ENCODE measurements at regions not wholly inside any gene's neighbourhood (a gene's known extent, or its start where the extent isn't known, plus 50 kb on each side); places are given as distances from the start of the nearest gene placed in this dataset.

DNA sequence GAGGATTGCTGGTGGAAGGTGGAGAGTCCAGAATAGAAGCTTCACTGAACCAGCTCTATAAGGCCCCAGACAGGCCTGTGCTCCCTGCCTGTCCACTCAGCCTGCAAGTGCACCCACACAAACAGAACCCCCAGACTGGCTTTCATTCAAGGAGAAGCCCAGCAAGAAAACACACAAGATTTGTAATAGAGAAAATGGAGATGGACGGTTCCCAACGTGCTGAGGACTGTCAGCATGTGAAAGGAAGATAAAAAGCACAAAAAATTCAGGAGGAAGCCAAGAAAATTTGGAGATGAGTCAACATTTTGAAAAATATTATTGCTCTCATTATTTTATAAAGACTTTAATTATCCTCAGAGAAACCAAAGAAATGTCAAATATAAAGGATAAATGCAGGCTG lies 218.2 kb upstream of the SLC10A2 start:
- no peak for DNase-seq (ENCODE audit: low read depth in 1 of 2, low spot score in 1 of 2)

DNA sequence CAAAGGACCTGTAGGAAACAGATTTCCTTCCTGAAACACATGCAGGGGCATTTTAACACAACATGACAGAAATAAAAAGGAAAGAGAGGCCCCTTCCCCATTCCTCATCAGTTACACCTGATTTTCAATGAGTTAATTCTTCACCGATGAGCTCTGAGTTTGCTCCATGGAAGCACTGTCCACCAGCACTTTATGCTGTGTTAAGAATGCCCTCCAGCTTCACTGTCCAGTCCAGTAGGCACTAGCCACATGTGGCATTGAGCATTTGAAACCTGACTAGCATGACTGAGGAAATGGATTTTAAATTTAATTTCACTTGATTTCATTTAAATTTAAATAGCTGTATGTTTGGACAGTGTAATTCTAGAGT lies 217.2 kb upstream of the SLC10A2 start:
- DNase-seq (ENCODE audit: low read depth in 1 of 2, low spot score in 1 of 2), result no peak

DNA sequence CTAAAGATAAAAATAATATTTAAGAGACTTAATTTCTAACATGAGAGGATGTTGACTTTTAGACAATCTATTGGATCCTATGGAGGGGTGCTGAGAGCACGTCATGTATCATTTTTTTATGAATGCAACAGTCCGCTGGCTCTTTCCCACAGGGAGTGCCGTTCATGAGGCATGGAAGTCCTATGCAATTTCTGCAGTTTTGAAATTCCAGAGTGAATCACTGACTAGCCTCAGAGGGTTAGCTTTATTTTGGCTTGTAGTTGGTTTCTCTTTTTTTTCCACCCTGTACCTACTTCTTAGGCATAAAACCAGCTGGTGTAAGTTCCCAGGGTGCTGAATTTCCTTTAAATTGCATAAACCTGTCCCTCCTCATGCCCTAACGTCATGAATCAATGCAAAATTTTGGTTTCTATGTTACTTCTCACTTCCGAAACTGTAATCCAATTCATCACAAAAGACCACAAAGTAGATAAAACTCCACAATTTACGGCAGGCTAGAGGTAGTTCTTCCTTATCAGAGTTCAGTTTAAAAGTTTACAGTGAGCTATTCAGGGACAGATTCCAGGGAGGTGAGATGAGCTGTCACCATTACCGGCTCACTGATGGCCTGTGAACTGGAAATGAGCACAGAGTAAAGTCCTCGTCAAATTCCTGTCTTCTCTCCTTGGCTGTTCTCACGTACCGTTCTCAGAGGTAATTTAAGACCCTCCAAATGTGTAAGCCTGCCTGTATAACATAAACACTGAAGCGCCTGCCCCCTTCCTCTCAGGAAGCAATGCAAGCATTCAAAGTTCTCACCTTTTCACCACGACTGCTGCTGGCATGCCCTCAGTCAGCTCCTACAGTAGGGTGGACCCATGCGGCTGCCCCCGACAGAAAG lies 216.6 kb upstream of the SLC10A2 start:
- DNase-seq (ENCODE audit: low read depth in 1 of 2, low spot score in 1 of 2), result no peak

DNA sequence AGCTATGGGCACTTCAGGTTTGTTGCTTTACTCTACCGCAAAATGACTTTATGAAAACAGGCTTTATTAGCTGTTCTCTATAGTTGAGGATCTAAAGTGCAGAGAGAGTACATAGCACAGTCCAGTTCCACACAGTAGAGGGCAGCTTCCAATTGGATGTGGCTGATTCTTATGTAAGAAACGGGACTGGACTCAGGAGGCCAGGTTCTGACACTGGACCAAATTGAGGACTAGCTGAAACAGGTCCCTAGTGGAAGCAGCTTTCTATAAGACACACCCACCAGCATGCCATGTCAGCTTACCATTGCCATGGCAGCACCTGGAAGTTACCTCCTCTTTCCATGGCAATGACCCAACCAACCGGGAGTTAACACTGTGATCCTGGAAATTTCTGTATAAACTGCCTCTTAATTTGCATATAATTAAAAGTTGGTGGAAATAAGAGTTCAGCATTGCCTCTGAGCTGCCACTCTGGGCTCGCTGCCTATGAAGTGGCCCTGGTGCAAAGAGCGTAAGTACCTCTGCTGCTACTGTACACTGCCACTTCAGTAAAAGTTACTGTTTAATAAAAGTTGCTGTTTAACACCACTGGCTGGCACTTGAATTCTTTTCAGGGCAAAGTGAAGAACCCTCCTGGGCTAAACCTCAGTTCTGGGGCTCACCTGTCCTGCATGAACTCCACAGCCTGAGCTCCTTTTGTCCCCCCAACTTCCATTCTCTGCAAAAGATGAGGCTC lies 211.9 kb upstream of the SLC10A2 start:
- DNase-seq (ENCODE audit: low read depth in 1 of 2, low spot score in 1 of 2), result no peak

GRCh38 chr13:103276775-103277498 lies 210.7 kb upstream of the SLC10A2 start:
- DNase-seq (ENCODE audit: low read depth in 1 of 2, low spot score in 1 of 2), result no peak

DNA sequence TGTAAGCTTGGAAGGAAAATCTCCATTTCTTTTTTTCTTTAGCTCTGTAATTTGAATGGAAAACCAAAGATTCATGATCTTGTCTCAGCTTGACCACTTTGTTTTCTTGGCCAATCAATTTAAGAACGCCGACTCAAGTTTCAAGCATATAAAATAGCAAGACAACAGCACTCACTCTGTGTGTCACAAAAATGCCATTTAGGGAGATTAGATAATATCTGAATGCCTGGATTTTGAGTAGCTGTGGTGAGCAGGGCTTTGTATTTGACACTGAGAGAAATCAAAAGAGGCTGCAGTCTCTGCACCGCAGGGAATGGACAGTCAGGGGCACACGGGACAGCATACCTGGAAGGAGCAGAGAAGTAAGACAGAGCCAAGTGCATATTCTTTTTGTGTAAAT lies 209.5 kb upstream of the SLC10A2 start:
- DNase-seq (ENCODE audit: low read depth in 1 of 2, low spot score in 1 of 2), result no peak

GRCh38 chr13:103275081-103275480 lies 208.9 kb upstream of the SLC10A2 start:
- DNase-seq (ENCODE audit: low read depth in 1 of 2, low spot score in 1 of 2), result no peak

DNA sequence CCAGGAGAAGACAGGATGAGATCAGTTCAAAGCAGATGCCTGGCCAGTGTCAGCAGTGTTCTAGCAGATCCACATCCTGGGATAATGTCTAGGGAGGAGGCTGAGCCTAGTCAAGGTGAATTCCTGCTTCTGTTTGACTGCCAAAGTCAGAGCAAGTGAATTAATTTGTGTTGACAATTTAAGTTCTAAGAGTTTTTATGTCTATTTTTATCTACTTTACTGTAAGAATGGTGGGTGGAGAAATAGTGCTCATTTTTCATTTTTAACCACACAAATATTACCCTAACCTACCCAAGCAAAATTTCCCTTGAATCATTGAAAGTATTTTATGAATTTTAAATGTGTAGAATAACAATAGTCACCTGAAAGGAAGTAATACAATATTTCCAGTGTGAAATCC lies 207.6 kb upstream of the SLC10A2 start:
- DNase-seq (ENCODE audit: low read depth in 1 of 2, low spot score in 1 of 2), result no peak

DNA sequence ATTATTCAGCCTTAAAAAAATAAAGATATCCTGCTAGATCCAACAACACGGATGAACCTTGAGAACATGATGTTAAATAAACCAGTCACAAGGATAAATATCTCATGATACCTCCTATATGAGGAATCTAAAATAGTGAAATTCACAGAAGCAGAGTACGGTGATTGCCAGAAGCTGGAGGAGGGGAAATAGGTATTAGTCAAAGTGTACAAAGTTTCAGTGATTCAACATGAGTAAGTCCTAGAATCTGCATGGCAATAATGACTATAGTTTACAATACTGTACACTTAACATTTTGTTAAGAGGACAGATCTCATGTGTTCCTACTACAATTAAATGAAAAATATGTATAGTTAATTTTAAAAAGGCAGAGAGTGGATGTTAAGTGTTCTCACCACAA lies 206.6 kb upstream of the SLC10A2 start:
- DNase-seq (ENCODE audit: low read depth in 1 of 2, low spot score in 1 of 2), result no peak

- no peak for DNase-seq (ENCODE audit: low read depth in 1 of 2, low spot score in 1 of 2)
Observed at GRCh38 chr13:103263448-103263847, 197.2 kb upstream of the SLC10A2 start.

DNA sequence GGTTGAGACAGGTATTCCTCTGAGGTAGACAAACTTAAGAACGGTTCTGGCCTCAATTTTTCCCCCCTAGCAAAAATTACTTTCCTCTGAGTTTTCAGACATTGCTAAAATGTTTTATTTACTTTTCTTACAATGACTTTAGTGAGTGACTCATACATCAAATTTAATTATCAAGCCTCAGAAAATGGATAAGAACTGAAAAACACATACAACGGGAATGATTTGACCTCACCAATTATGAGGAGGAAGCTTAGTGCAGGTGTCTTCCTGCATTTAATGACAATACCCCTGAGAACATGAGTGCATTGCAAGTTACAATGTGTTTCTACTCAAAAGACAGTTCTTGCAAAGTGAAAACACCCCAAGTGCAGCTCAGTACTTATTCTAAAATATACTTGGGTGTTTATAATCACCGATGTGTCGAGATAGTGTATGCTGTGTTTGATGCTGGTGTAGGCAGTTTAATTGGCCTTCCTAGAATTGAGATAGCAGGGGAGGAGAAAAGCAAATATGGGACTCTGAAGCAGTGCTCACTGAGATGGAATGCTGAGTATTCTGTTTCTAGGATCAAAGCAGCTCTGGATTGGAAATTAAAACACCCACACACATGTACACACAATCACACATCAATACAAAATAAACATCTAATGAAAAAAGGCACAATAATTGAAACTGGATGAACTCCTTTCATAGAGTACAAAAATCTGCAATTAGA lies 189.5 kb upstream of the SLC10A2 start:
- DNase-seq (ENCODE audit: low read depth in 1 of 2, low spot score in 1 of 2), result no peak

DNA sequence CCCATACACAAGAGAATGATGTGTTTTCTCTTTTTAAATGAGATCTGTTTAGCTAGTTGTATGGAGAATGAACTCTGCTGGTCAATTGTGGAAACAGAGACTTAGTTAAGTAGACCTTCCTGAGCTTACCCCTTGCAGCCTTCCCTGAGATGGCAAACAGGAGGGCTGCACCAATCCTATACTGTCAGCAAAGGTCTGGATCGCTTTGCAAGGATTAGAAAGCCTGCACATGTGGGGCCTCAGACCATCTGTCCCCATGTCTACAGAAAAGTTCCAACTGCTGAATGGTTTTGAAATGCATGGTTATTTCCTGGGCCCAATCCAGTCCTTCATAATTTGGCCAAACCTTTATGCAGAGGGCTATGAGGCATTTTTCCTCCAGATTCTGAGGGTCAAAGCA lies 183.9 kb upstream of the SLC10A2 start:
- DNase-seq (ENCODE audit: low read depth in 1 of 2, low spot score in 1 of 2), result no peak

DNA sequence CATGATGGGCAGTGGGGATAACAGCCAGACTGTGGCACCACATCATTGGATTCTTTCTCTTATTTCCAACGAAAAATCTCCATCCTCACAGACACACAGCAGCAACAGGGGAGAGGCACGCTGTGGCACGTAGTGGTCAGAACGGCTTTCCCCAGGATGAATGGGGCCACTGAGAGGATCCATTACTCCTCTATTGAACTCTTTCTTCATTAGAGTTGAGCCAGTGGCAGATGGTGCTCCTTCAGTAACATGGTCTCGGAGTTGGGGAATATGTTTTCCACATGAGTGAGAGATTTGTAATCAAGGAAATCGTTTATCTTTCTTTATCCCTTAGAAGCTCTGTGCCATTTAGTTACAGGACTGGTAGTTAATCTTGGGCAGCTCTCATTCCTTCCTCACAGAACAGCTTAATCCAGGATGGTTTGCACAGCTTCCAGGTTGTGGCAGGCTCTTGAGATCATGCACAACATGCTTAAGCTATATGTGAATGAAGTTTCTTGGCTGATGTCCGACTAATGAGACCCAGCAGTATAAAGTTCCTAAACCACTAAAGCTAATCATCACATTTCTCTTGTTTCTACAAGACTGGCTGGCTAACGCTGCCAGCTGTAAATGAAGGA lies 180.5 kb upstream of the SLC10A2 start:
- DNase-seq (ENCODE audit: low read depth in 1 of 2, low spot score in 1 of 2), result no peak

- DNase-seq (ENCODE audit: low read depth in 1 of 2, low spot score in 1 of 2), result no peak
Observed at GRCh38 chr13:103243495-103243894, 177.3 kb upstream of the SLC10A2 start.

- no peak for DNase-seq (ENCODE audit: low read depth in 1 of 2, low spot score in 1 of 2)
Observed at GRCh38 chr13:103238441-103238840, 172.2 kb upstream of the SLC10A2 start.

DNA sequence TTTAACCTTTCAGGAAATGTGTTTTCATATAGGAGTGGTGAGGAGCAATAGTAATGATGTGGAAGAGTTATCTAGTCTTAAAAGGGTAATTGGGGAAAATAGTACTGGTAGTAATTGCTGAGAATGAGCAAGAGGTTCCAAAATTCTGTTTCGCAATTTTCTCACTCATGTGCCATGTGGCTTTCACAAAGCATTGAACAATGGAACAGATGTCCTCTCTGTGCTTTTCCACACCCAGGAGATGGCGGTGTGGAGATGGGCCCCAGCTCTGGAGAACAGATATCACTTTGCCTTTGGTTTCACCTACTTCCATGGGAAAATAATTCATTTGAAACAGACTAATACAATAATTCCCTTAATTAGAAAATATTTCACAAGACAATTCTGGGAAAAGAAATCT lies 170.0 kb upstream of the SLC10A2 start:
- DNase-seq (ENCODE audit: low read depth in 1 of 2, low spot score in 1 of 2), result no peak

DNA sequence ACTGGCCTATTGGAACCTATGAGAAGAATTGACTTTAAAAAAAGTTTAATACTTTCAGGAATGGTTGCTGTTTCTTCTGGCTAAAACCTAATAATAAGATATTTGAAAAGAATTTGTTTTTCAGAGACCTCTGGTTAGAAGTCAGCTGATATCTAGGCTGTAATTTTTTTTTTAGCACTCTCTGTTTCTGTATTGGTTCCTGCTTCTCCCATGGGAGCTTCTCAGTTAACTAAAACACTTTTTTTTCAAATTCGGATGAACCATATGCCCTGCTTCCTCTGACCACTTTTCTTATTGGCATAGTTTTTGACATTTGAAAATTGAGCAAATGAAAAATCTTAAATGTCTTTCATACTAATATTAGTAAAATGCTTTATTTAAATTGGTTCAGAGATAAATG lies 163.5 kb upstream of the SLC10A2 start:
- DNase-seq (ENCODE audit: low read depth in 1 of 2, low spot score in 1 of 2), result no peak

DNA sequence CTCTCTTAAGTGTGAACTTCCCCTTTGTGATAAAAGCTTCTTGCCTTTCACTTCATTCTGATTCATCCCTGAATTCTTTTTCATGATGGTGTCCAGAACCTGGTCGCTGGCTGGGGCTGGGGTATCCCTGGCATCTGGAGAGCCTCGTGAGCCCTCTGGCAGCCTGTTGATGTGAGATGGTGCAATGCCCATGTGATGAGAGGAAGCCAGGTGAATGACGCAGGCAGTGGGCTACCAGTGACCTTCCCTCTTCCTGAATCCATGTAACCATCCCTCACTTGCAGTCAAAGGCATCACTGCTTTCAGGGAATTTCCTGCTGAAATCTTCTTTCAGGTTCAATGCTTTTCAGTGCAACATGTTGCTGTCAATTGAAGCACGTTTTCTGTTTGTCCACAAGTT lies 158.6 kb upstream of the SLC10A2 start:
- DNase-seq (ENCODE audit: low read depth in 1 of 2, low spot score in 1 of 2), result no peak

DNA sequence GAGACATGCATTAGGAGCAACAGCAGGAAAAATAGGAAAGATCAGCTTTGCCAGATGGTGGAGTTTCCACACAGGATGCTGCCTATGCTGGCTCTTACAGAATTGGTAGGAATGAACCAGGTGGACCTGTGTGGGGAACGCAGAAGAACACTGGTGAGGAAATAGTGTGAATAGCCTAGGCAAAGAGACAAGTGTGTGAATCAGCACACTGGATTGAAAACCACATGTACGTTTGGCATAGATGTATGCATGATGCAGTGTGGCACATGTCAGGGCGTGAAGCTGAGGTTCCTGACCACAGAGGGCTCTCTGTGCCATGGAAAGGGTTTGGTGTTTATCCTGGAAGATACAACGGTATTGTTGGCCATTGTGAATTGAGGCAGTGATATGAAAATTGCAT lies 156.5 kb upstream of the SLC10A2 start:
- DNase-seq (ENCODE audit: low read depth in 1 of 2, low spot score in 1 of 2), result no peak

GRCh38 chr13:103218253-103218652 lies 152.0 kb upstream of the SLC10A2 start:
- DNase-seq (ENCODE audit: low read depth in 1 of 2, low spot score in 1 of 2), result no peak

- no peak for DNase-seq (ENCODE audit: low read depth in 1 of 2, low spot score in 1 of 2)
Observed at GRCh38 chr13:103213152-103213551, 146.9 kb upstream of the SLC10A2 start.
